ENCODE measurements at regions not wholly inside any gene's neighbourhood (a gene's known extent, or its start where the extent isn't known, plus 50 kb on each side); places are given as distances from the start of the nearest gene placed in this dataset.
"Not testable (repeated sequence)": the region's sequence is repeated elsewhere in the genome, so short reads cannot be mapped to it uniquely, and the experiment has no call there.

GRCh38 chr12:47360093-47360480 is 280.3 kb upstream of the AMIGO2 start:
- Histone ChIP-seq H3K27me3 (ENCODE audit: insufficient read depth, low read length) (no peaks in the 10 kb centered on the region), H3K9me3 (ENCODE audit: insufficient read depth, low read depth, low read length) (no peaks in the 10 kb centered on the region), H3K4me1 (ENCODE audit: insufficient read depth, low read length) (no peaks in the 10 kb centered on the region), H3K27ac (ENCODE audit: low read depth, low read length) (no peak overlapping the region), H3K36me3 (ENCODE audit: insufficient read depth, low read length) (no peaks in the 10 kb centered on the region), H3K4me3 (ENCODE audit: low read length) (no peak overlapping the region), H3K9ac (ENCODE audit: low read depth, low read length) (no peak overlapping the region)
- 83% methylated on average over 1 of the region's 1 CpG for WGBS

- Histone ChIP-seq H3K27ac (ENCODE audit: low read depth, low read length) (no peak overlapping the region), H3K9me3 (ENCODE audit: insufficient read depth, low read depth, low read length) (no peaks in the 10 kb centered on the region), H3K27me3 (ENCODE audit: insufficient read depth, low read length) (no peaks in the 10 kb centered on the region), H3K4me1 (ENCODE audit: insufficient read depth, low read length) (no peaks in the 10 kb centered on the region), H3K4me3 (ENCODE audit: low read length) (no peak overlapping the region), H3K36me3 (ENCODE audit: insufficient read depth, low read length) (no peaks in the 10 kb centered on the region), H3K9ac (ENCODE audit: low read depth, low read length) (no peak overlapping the region)
- WGBS = 92% methylated on average over 6 of the region's 7 CpGs
Measured at GRCh38 chr12:47359310-47360092, 279.7 kb upstream of the AMIGO2 start.

GRCh38 chr12:47357006-47357405 is 277.2 kb upstream of the AMIGO2 start:
- not testable (repeated sequence) for H3K4me1 ChIP-seq (ENCODE audit: insufficient read depth, low read length); H3K9me3 ChIP-seq (ENCODE audit: insufficient read depth, low read depth, low read length); H3K4me3 ChIP-seq (ENCODE audit: low read length); H3K9ac ChIP-seq (ENCODE audit: low read depth, low read length); H3K27me3 ChIP-seq (ENCODE audit: insufficient read depth, low read length); H3K36me3 ChIP-seq (ENCODE audit: insufficient read depth, low read length); H3K27ac ChIP-seq (ENCODE audit: low read depth, low read length)
- 89% methylated on average over 8 of the region's 8 CpGs for WGBS

DNA sequence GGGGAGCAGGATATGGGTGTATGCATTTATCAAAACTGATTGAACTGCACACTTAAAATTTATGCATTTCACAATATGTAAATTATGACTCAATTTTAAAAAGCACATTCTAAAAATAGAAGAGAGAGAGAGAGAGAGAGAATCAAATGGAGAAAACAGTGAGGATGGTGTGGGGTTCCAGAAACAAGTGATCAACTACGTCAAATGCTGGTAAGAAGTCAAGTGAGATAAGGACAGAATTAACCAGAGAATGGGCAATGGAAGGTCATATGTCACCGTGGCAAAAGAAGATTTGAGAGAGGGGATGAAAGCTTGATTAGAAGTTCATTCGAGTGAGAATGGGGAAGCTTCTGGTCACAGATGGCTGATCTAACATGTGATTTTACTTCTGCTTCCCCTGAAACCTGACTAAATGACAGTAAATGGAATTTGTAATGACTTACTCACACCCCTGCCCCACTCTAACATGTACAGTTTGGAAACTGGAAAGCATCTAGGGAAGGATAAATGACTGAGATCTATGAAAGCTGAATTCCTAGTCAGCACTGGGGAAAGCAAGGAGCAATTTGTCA is 276.5 kb upstream of the AMIGO2 start:
- no peaks in the 10 kb centered on the region; the same call in 1 of the 2 replicates for H3K9me3 ChIP-seq (ENCODE audit: insufficient read depth, low read depth, low read length)
- H3K27me3 ChIP-seq (ENCODE audit: insufficient read depth, low read length) = no peaks in the 10 kb centered on the region
- 90% methylated on average over 3 of the region's 3 CpGs for WGBS
- no peak overlapping the region for H3K4me3 ChIP-seq (ENCODE audit: low read length)
- no peaks in the 10 kb centered on the region for H3K4me1 ChIP-seq (ENCODE audit: insufficient read depth, low read length)
- H3K27ac ChIP-seq (ENCODE audit: low read depth, low read length) = no peak overlapping the region
- no peak overlapping the region for H3K9ac ChIP-seq (ENCODE audit: low read depth, low read length)
- H3K36me3 ChIP-seq (ENCODE audit: insufficient read depth, low read length) = no peaks in the 10 kb centered on the region

GRCh38 chr12:47353508-47353907 is 273.7 kb upstream of the AMIGO2 start:
- Histone ChIP-seq H3K27ac (ENCODE audit: low read depth, low read length) (no peak overlapping the region), H3K4me1 (ENCODE audit: insufficient read depth, low read length) (no peaks in the 10 kb centered on the region)
- 86% methylated on average over 6 of the region's 6 CpGs for WGBS

GRCh38 chr12:47352067-47352466 is 272.3 kb upstream of the AMIGO2 start:
- WGBS = 92% methylated on average over 2 of the region's 2 CpGs
- H3K9ac ChIP-seq (ENCODE audit: low read depth, low read length) = no peak overlapping the region
- no peak overlapping the region for H3K4me3 ChIP-seq (ENCODE audit: low read length)
- H3K9me3 ChIP-seq (ENCODE audit: insufficient read depth, low read depth, low read length) = no peaks in the 10 kb centered on the region; the same call in 1 of the 2 replicates
- no peaks in the 10 kb centered on the region for H3K27me3 ChIP-seq (ENCODE audit: insufficient read depth, low read length)
- no peaks in the 10 kb centered on the region for H3K4me1 ChIP-seq (ENCODE audit: insufficient read depth, low read length)
- no peaks in the 10 kb centered on the region for H3K36me3 ChIP-seq (ENCODE audit: insufficient read depth, low read length)
- H3K27ac ChIP-seq (ENCODE audit: low read depth, low read length) = no peak overlapping the region

More at GRCh38 chr12:47353508-47353907, 273.7 kb upstream of the AMIGO2 start:
- Histone ChIP-seq H3K9me3 (ENCODE audit: insufficient read depth, low read depth, low read length) (no peaks in the 10 kb centered on the region; the same call in 1 of the 2 replicates), H3K9ac (ENCODE audit: low read depth, low read length) (no peak overlapping the region), H3K36me3 (ENCODE audit: insufficient read depth, low read length) (no peaks in the 10 kb centered on the region), H3K4me3 (ENCODE audit: low read length) (no peak overlapping the region), H3K27me3 (ENCODE audit: insufficient read depth, low read length) (no peaks in the 10 kb centered on the region)

DNA sequence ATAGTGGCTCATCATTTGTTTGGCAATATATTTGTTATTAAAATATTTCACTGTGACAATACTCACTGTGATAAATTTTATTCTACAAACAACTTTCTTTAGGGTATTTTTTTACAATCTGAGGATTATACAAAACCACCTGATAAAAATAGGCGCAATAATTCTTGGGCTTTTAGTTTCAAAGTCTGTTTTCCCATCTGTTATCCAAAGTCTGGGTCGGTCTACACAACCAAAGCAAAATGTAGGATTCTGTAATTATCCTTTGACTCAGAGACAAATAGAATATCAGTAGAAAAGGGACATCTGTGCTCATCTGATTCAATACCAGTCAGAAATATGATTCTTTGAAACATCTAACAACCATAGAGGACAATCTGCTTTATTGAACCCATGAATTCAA is 271.8 kb upstream of the AMIGO2 start:
- Histone ChIP-seq H3K27ac (ENCODE audit: low read depth, low read length) (no peak overlapping the region), H3K36me3 (ENCODE audit: insufficient read depth, low read length) (no peaks in the 10 kb centered on the region), H3K9ac (ENCODE audit: low read depth, low read length) (no peak overlapping the region), H3K9me3 (ENCODE audit: insufficient read depth, low read depth, low read length) (no peaks in the 10 kb centered on the region; the same call in 1 of the 2 replicates), H3K4me3 (ENCODE audit: low read length) (no peak overlapping the region), H3K27me3 (ENCODE audit: insufficient read depth, low read length) (no peaks in the 10 kb centered on the region), H3K4me1 (ENCODE audit: insufficient read depth, low read length) (no peaks in the 10 kb centered on the region)
- WGBS = 97% methylated on average over 2 of the region's 2 CpGs

DNA sequence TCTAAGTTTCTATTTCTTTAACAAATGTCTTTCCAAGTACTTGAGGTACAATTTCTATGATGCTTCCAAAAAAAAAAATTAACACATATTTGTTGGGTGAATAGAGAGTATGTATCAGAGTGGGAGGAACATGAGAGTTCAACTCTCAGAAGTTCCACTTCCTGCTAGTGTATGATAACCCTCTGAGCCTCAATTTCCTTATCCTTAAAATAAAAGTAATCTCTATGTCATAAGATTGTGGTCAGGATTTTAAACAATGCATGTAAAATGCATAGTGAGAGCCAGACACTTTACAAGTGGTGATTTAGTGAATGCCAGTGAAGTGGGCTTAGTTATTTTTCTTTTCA is 270.3 kb upstream of the AMIGO2 start:
- no peaks in the 10 kb centered on the region for H3K36me3 ChIP-seq (ENCODE audit: insufficient read depth, low read length)
- H3K9me3 ChIP-seq (ENCODE audit: insufficient read depth, low read depth, low read length) = no peaks in the 10 kb centered on the region; the same call in 1 of the 2 replicates
- H3K27me3 ChIP-seq (ENCODE audit: insufficient read depth, low read length) = no peaks in the 10 kb centered on the region
- H3K4me3 ChIP-seq (ENCODE audit: low read length) = no peak overlapping the region
- H3K9ac ChIP-seq (ENCODE audit: low read depth, low read length) = no peak overlapping the region
- no peak overlapping the region for H3K27ac ChIP-seq (ENCODE audit: low read depth, low read length)
- H3K4me1 ChIP-seq (ENCODE audit: insufficient read depth, low read length) = no peaks in the 10 kb centered on the region

GRCh38 chr12:47349137-47350061 is 269.6 kb upstream of the AMIGO2 start:
- no peak overlapping the region for H3K27ac ChIP-seq (ENCODE audit: low read depth, low read length)
- H3K4me3 ChIP-seq (ENCODE audit: low read length) = no peak overlapping the region
- no peaks in the 10 kb centered on the region for H3K27me3 ChIP-seq (ENCODE audit: insufficient read depth, low read length)
- 95% methylated on average over 5 of the region's 5 CpGs for WGBS
- no peaks in the 10 kb centered on the region for H3K4me1 ChIP-seq (ENCODE audit: insufficient read depth, low read length)
- no peak overlapping the region for H3K9ac ChIP-seq (ENCODE audit: low read depth, low read length)
- no peaks in the 10 kb centered on the region; the same call in 1 of the 2 replicates for H3K9me3 ChIP-seq (ENCODE audit: insufficient read depth, low read depth, low read length)
- H3K36me3 ChIP-seq (ENCODE audit: insufficient read depth, low read length) = no peaks in the 10 kb centered on the region

GRCh38 chr12:47348206-47348605 is 268.4 kb upstream of the AMIGO2 start:
- no peak overlapping the region for H3K4me3 ChIP-seq (ENCODE audit: low read length)
- no peaks in the 10 kb centered on the region for H3K4me1 ChIP-seq (ENCODE audit: insufficient read depth, low read length)
- no peak overlapping the region for H3K9ac ChIP-seq (ENCODE audit: low read depth, low read length)
- H3K9me3 ChIP-seq (ENCODE audit: insufficient read depth, low read depth, low read length) = no peaks in the 10 kb centered on the region
- H3K27me3 ChIP-seq (ENCODE audit: insufficient read depth, low read length) = no peaks in the 10 kb centered on the region
- no peaks in the 10 kb centered on the region for H3K36me3 ChIP-seq (ENCODE audit: insufficient read depth, low read length)
- WGBS = no CpG with 5 or more reads among the region's 1 CpG
- H3K27ac ChIP-seq (ENCODE audit: low read depth, low read length) = no peak overlapping the region
